ENCODE measurements at regions not wholly inside any gene's neighbourhood (a gene's known extent, or its start where the extent isn't known, plus 50 kb on each side); places are given as distances from the start of the nearest gene placed in this dataset.
"Not testable (repeated sequence)": the region's sequence is repeated elsewhere in the genome, so short reads cannot be mapped to it uniquely, and the experiment has no call there.

GRCh38 chr6:55064711-55065420 is 109.4 kb upstream of the HCRTR2 start:
- no peak for DNase-seq

- DNase-seq, result peak; percentile 45
These were observed 105.1 kb upstream of the HCRTR2 start for GRCh38 chr6:55069132-55069781.

- no peak for DNase-seq
These were observed 92.3 kb upstream of the HCRTR2 start for GRCh38 chr6:55082021-55082420.

GRCh38 chr6:55088011-55088410 is 86.3 kb upstream of the HCRTR2 start:
- DNase-seq, result not testable (repeated sequence)

GRCh38 chr6:55088902-55089301 is 85.4 kb upstream of the HCRTR2 start:
- DNase-seq, result no peak

- DNase-seq, result no peak
These were observed 85.0 kb upstream of the HCRTR2 start for GRCh38 chr6:55089325-55089724.

GRCh38 chr6:55100686-55101085 is 73.6 kb upstream of the HCRTR2 start:
- no peak for DNase-seq

GRCh38 chr6:55101157-55101556 is 73.2 kb upstream of the HCRTR2 start:
- no peak for DNase-seq

- no peak for DNase-seq
These were observed 65.9 kb upstream of the HCRTR2 start for GRCh38 chr6:55108134-55109130.

- no peak for DNase-seq
These were observed 57.0 kb upstream of the HCRTR2 start for GRCh38 chr6:55117267-55117666.

GRCh38 chr6:55124241-55124640 is 50.1 kb upstream of the HCRTR2 start:
- DNase-seq, result not testable (repeated sequence)

Data from hematopoietic multipotent progenitor cell treated with erythropoietin and hydrocortisone succinate and interleukin-3 and kit ligand, for 8 days (in vitro differentiated cells).